BLaER1 treated with 17β-estradiol and CSF1 and Interleukin-3, amounts not matched to agents 10 nM and 100 nM (cell line): ENCODE measurements at regions not wholly inside any gene's neighbourhood (a gene's known extent, or its start where the extent isn't known, plus 50 kb on each side); places are given as distances from the start of the nearest gene placed in this dataset.
A peak's percentile ranks its signal among the peaks of the same experiment; 100 is the strongest.

ENCODE experiments used
- H3K27ac ChIP-seq, 11 experiments: shearing (Covaris generic); formaldehyde crosslinking; 2 replicates each; pipeline ENCODE4 v1.8.1; 2022
- H3K27me3 ChIP-seq, 11 experiments: shearing (Covaris generic); formaldehyde crosslinking; 2 replicates each; pipeline ENCODE4 v1.8.1; 2022
- H3K36me3 ChIP-seq, 11 experiments: shearing (Covaris generic); formaldehyde crosslinking; 2 replicates each; pipeline ENCODE4 v1.8.1; 2022
- H3K4me1 ChIP-seq, 10 experiments: shearing (Covaris generic); formaldehyde crosslinking; 2 replicates each; pipeline ENCODE4 v1.8.1; 2022
- H3K4me2 ChIP-seq, 11 experiments: shearing (Covaris generic); formaldehyde crosslinking; 2 replicates each; pipeline ENCODE4 v1.8.1; 2022
- H3K4me3 ChIP-seq, 10 experiments: shearing (Covaris generic); formaldehyde crosslinking; 2 replicates each; pipeline ENCODE4 v1.8.1; 2022
- H3K9ac ChIP-seq, 11 experiments: shearing (Covaris generic); formaldehyde crosslinking; 2 replicates each; pipeline ENCODE4 v1.8.1; 2022
- H3K9me3 ChIP-seq, 11 experiments: shearing (Covaris generic); formaldehyde crosslinking; replicated peaks in 1 of 11; 2 replicates each; pipeline ENCODE4 v1.8.1; 2022
- H4K20me1 ChIP-seq, 11 experiments: shearing (Covaris generic); formaldehyde crosslinking; 2 replicates each; pipeline ENCODE4 v1.8.1; 2022
- Cebpa-rat ChIP-seq, 11 experiments: shearing (Covaris generic); IDR thresholded peaks; 2 replicates each; pipeline ENCODE4 v1.8.1; 2022

GRCh38 chr16:74033441-74033995 lies 263.1 kb upstream of the PSMD7 start:
- Histone ChIP-seq H3K9ac (no peak overlapping the region), H3K36me3 (no peaks in the 10 kb centered on the region), H3K9me3 (no peaks in the 10 kb centered on the region), H3K4me3 (no peak overlapping the region), H3K4me1 (no peaks in the 10 kb centered on the region; a peak in 1 of 20 replicates), H3K27me3 (no peaks in the 10 kb centered on the region), H3K27ac (no peak overlapping the region), H4K20me1 (no peaks in the 10 kb centered on the region), H3K4me2 (no peak overlapping the region)
- no peak for TF ChIP-seq Cebpa-rat (IDR thresholded peaks at IDR 0.05)

- Histone ChIP-seq H3K36me3 (no peaks in the 10 kb centered on the region), H3K9me3 (no peaks in the 10 kb centered on the region), H3K4me1 (peaks cover 0 to 14% (median 6%) of the 10 kb centered on the region in 10 experiments; a peak in 12 of 20 replicates), H4K20me1 (no peaks in the 10 kb centered on the region), H3K27ac (no peak overlapping the region), H3K4me2 (no peak overlapping the region), H3K4me3 (no peak overlapping the region), H3K27me3 (no peaks in the 10 kb centered on the region), H3K9ac (no peak overlapping the region)
- no peak for TF ChIP-seq Cebpa-rat (IDR thresholded peaks at IDR 0.05)
These were observed 265.1 kb upstream of the PSMD7 start for GRCh38 chr16:74031551-74031950.

GRCh38 chr16:74030000-74030706 lies 266.5 kb upstream of the PSMD7 start:
- no peak overlapping the region for H3K9ac ChIP-seq
- no peaks in the 10 kb centered on the region for H3K9me3 ChIP-seq
- no peak overlapping the region for H3K27ac ChIP-seq
- no peak overlapping the region for H3K4me2 ChIP-seq
- H3K36me3 ChIP-seq = no peaks in the 10 kb centered on the region
- H3K4me3 ChIP-seq = no peak overlapping the region
- no peak for TF ChIP-seq Cebpa-rat (IDR thresholded peaks at IDR 0.05)
- peaks cover 0 to 17% (median 6%) of the 10 kb centered on the region in 10 experiments; a peak in 12 of 20 replicates for H3K4me1 ChIP-seq
- H4K20me1 ChIP-seq = no peaks in the 10 kb centered on the region
- no peaks in the 10 kb centered on the region for H3K27me3 ChIP-seq

GRCh38 chr16:74029115-74029792 lies 267.4 kb upstream of the PSMD7 start:
- Histone ChIP-seq H3K27ac (no peak overlapping the region), H3K4me1 (peaks cover 0 to 17% (median 6%) of the 10 kb centered on the region in 10 experiments; a peak in 12 of 20 replicates), H3K36me3 (no peaks in the 10 kb centered on the region), H3K27me3 (no peaks in the 10 kb centered on the region), H3K9me3 (no peaks in the 10 kb centered on the region), H3K4me2 (no peak overlapping the region), H3K9ac (no peak overlapping the region), H3K4me3 (no peak overlapping the region), H4K20me1 (no peaks in the 10 kb centered on the region)
- no peak for TF ChIP-seq Cebpa-rat (IDR thresholded peaks at IDR 0.05)

GRCh38 chr16:74026373-74027281 lies 270.0 kb upstream of the PSMD7 start:
- no peaks in the 10 kb centered on the region for H4K20me1 ChIP-seq
- no peak for TF ChIP-seq Cebpa-rat (IDR thresholded peaks at IDR 0.05)
- H3K4me3 ChIP-seq = no peak overlapping the region
- H3K9ac ChIP-seq = no peak overlapping the region
- no peaks in the 10 kb centered on the region for H3K9me3 ChIP-seq
- H3K36me3 ChIP-seq = no peaks in the 10 kb centered on the region
- H3K4me2 ChIP-seq = peak overlapping the region in 8 of 11 experiments; percentile 4 to 62 (median 20); a peak in 8 of 22 replicates
- H3K4me1 ChIP-seq = peaks cover 0 to 17% (median 6%) of the 10 kb centered on the region in 10 experiments; a peak in 12 of 20 replicates
- no peaks in the 10 kb centered on the region for H3K27me3 ChIP-seq
- no peak overlapping the region for H3K27ac ChIP-seq

- Histone ChIP-seq H3K27ac (no peak overlapping the region), H3K36me3 (no peaks in the 10 kb centered on the region), H3K4me3 (no peak overlapping the region), H3K9ac (no peak overlapping the region), H3K9me3 (no peaks in the 10 kb centered on the region), H4K20me1 (no peaks in the 10 kb centered on the region), H3K4me2 (no peak overlapping the region), H3K27me3 (no peaks in the 10 kb centered on the region), H3K4me1 (peaks cover 0 to 17% (median 6%) of the 10 kb centered on the region in 10 experiments; a peak in 12 of 20 replicates)
- TF ChIP-seq Cebpa-rat (IDR thresholded peaks at IDR 0.05) = no peak
These were observed 271.7 kb upstream of the PSMD7 start for GRCh38 chr16:74024953-74025352.

GRCh38 chr16:74020095-74020670 lies 276.4 kb upstream of the PSMD7 start:
- Histone ChIP-seq H3K27me3 (no peaks in the 10 kb centered on the region), H3K4me3 (no peak overlapping the region), H3K27ac (no peak overlapping the region), H3K36me3 (no peaks in the 10 kb centered on the region), H4K20me1 (no peaks in the 10 kb centered on the region), H3K9me3 (no peaks in the 10 kb centered on the region), H3K4me1 (no peaks in the 10 kb centered on the region), H3K9ac (no peak overlapping the region), H3K4me2 (no peak overlapping the region)
- TF ChIP-seq Cebpa-rat (IDR thresholded peaks at IDR 0.05) = no peak

GRCh38 chr16:74019612-74020011 lies 277.0 kb upstream of the PSMD7 start:
- no peaks in the 10 kb centered on the region for H3K4me1 ChIP-seq
- no peaks in the 10 kb centered on the region for H3K27me3 ChIP-seq
- H3K36me3 ChIP-seq = no peaks in the 10 kb centered on the region
- H3K4me3 ChIP-seq = no peak overlapping the region
- H3K27ac ChIP-seq = no peak overlapping the region
- H3K4me2 ChIP-seq = no peak overlapping the region
- no peak for TF ChIP-seq Cebpa-rat (IDR thresholded peaks at IDR 0.05)
- no peaks in the 10 kb centered on the region for H4K20me1 ChIP-seq
- H3K9me3 ChIP-seq = peaks cover 0 to 4% (median 0%) of the 10 kb centered on the region in 11 experiments; a peak in 3 of 22 replicates
- no peak overlapping the region for H3K9ac ChIP-seq
